ENCODE measurements at regions not wholly inside any gene's neighbourhood (a gene's known extent, or its start where the extent isn't known, plus 50 kb on each side); places are given as distances from the start of the nearest gene placed in this dataset.

GRCh38 chr18:77360315-77361190 is 110.9 kb downstream of the GALR1 start:
- no peak overlapping the region for H3K4me3 ChIP-seq (ENCODE audit: low read depth, low read length)
- no peak for TF ChIP-seq CTCF (IDR thresholded peaks at IDR 0.05; ENCODE audit: borderline replicate concordance, insufficient read depth, low read depth, low read length)

- TF ChIP-seq CTCF (IDR thresholded peaks at IDR 0.05; ENCODE audit: borderline replicate concordance, insufficient read depth, low read depth, low read length): no peak
- no peak overlapping the region for H3K4me3 ChIP-seq (ENCODE audit: low read depth, low read length)
Measured at GRCh38 chr18:77361382-77361781, 111.7 kb downstream of the GALR1 start.

- TF ChIP-seq CTCF (IDR thresholded peaks at IDR 0.05; ENCODE audit: borderline replicate concordance, insufficient read depth, low read depth, low read length): no peak
Measured at GRCh38 chr18:77365667-77366066, 116.0 kb downstream of the GALR1 start.

GRCh38 chr18:77366067-77366719 is 116.5 kb downstream of the GALR1 start:
- H3K4me3 ChIP-seq (ENCODE audit: low read depth, low read length): no peak overlapping the region
- TF ChIP-seq CTCF (IDR thresholded peaks at IDR 0.05; ENCODE audit: borderline replicate concordance, insufficient read depth, low read depth, low read length): no peak

More at GRCh38 chr18:77365667-77366066, 116.0 kb downstream of the GALR1 start:
- H3K4me3 ChIP-seq (ENCODE audit: low read depth, low read length): no peak overlapping the region

GRCh38 chr18:77366720-77367641 is 117.3 kb downstream of the GALR1 start:
- no peak overlapping the region for H3K4me3 ChIP-seq (ENCODE audit: low read depth, low read length)
- TF ChIP-seq CTCF (IDR thresholded peaks at IDR 0.05; ENCODE audit: borderline replicate concordance, insufficient read depth, low read depth, low read length): no peak

GRCh38 chr18:77369644-77370043 is 120.0 kb downstream of the GALR1 start:
- no peak overlapping the region for H3K4me3 ChIP-seq (ENCODE audit: low read depth, low read length)
- no peak for TF ChIP-seq CTCF (IDR thresholded peaks at IDR 0.05; ENCODE audit: borderline replicate concordance, insufficient read depth, low read depth, low read length)
